Muscle of back (tissue), 3 donors: ENCODE measurements at regions not wholly inside any gene's neighbourhood (a gene's known extent, or its start where the extent isn't known, plus 50 kb on each side); places are given as distances from the start of the nearest gene placed in this dataset.
"Not testable (repeated sequence)": the region's sequence is repeated elsewhere in the genome, so short reads cannot be mapped to it uniquely, and the experiment has no call there.

Source experiments
- DNase-seq, 3 donors: peaks; one replicate each; pipeline versions ENCODE4 v3.0.0 to v3.0.0-alpha.2; 2013

DNA sequence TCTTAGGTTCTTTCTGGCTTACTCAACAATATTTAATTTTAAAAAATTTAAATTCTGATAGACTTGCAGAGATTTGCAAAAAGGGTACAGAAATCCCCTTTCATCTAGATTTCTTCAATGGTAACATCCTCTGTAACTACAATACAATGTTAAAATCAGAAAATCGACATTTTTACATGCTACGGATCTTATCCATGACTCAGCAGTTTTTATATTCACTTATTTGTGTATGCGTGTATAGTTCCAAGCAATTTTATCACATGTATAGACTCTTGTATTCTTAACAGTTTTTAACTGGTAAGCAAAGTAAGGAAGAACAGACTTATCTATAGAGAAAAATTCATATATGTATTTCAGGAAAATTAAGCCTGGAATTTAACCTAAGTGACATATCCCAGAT, 256.1 kb upstream of the MEX3C start:
- DNase-seq, result no peak

DNA sequence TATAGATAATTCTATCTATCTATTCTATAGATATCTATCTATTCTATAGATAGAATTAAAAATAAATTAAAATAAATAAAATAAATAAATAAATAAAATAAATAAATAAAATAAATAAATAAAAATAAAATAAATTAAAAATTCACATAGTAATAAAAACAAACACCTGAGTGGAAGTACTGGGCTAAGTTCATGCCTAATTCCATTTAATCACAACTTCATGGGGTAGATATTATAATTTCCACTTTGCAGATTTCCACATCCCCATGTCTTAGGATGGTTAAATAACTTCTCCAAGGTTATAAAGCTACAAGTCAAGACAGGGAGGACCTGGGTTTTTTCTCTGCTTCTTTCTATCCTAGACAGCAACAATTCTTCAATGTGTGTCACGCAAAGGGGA, 261.4 kb upstream of the MEX3C start:
- DNase-seq, result no peak

DNA sequence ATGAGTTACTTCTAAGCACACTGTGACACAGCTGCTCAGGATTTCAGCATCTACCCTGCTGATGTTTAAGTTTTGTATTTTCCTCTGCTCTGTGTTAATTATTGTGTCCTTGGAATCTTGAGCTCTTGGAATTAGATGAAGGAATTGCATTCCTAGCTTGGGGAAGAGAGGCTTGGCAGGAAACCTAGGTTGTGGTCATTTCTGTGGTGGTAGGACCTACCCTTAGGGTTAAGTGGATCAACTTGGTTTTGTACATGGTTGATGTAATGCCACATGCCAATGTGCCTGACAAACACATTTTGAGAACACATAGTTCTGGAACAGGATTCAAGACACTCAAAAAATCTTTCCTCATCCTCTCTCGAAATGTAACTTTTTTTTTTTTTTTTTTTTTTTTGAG, 264.5 kb upstream of the MEX3C start:
- no peak for DNase-seq

- DNase-seq, result no peak
These were observed 266.1 kb upstream of the MEX3C start for GRCh38 chr18:51463483-51464136.

- no peak for DNase-seq
These were observed 281.4 kb upstream of the MEX3C start for GRCh38 chr18:51478908-51479307.

DNA sequence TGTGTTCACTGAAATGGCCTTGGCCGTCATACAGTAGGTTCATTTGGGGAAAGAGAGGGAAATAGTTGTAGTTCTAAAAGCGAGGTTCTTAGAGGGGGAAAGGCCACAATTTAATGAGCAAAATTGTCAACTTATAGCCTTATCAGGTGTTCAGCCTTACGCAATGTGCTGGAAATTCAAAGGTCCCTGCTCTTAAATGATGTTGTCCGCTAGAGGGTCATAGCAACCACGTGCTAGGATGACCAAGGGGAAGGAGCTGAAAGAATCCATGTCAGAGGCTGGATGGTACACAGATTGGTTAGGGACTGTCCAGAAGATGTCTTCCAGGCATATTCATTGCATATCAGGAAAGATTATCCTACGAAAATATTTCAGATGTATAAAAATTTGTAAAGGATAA, 282.3 kb upstream of the MEX3C start:
- DNase-seq, result no peak

GRCh38 chr18:51480407-51481261, 283.2 kb upstream of the MEX3C start:
- no peak for DNase-seq

GRCh38 chr18:51486735-51487366, 289.4 kb upstream of the MEX3C start:
- DNase-seq, result no peak

GRCh38 chr18:51490417-51490816, 292.9 kb upstream of the MEX3C start:
- DNase-seq, result no peak

DNA sequence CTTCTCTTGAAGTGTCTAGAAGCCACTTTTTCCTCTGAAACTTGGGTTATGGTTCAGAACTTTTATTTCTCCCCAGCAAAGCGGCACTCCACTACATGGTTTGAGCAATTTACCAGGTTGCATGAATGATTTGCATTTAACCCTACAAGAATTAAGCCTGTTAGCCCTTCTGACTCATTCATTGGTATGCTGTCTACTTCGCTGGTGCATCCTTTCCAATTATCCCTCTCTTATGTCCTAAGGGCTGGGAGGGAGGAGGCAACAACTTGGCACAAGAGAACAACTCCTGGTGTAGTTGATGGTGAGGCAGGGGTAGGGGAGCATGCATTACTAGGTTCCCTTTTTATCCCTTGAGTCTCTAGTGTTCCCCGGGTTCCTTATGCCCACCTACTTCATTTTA, 293.4 kb upstream of the MEX3C start:
- DNase-seq, result no peak

- DNase-seq, result no peak
These were observed 294.3 kb upstream of the MEX3C start for GRCh38 chr18:51491678-51492372.

DNA sequence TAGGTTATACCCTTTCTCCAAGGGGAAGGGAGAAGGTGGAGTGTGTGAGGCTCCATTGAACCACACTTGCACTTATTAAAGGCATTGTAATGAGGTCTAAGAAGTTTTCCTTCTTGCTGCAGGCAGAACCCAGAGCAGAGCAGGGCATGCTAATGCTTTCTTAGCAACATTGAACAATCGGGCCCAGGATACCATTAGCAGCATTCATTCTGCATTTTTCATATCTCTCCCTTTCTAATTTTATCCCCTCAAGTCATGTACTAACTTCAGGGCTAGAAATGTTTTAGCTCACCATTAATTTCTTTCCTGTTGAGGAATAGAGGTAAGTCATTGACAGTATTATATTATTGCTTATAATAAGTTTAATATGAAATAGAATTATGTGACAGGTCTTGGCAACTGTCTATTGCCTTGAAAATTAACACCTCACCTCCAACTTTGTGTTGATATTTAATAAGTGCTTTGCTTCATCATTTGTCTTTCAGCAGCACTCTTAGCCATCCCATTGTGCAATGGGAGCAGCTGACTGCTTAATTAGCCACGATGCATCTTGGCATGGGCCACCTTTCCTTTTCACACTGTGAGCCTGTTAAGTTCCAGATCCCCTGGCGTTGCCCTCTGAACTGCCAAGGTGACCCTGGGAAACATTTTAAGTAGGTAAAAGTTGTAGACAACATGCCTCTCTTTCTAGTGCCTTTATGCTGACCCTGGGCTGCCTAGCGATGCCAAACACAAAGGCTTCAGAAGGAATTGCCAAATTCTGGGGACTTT, 300.8 kb upstream of the MEX3C start:
- DNase-seq, result no peak

GRCh38 chr18:51503351-51503750, 305.9 kb upstream of the MEX3C start:
- DNase-seq, result no peak

DNA sequence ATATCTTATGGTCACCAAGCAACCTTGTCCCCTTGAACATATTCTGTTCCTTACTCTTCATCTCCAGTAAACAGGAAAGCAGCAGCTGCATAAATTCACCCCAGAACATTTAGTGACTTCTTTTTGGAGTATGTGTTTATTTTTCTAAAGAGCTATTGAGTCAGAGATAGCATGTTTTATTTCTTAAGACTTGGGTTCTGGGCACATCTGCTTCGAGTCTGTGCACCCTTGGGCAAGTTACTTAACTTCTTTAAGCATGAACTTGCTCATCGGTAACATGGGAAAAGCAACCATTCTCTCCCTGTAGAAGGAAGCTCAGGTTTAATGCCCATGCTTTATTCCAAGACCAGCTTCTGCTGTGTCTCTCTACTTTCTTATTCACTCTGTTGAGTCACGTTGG, 309.3 kb upstream of the MEX3C start:
- no peak for DNase-seq

- DNase-seq, result not testable (repeated sequence)
These were observed 310.9 kb upstream of the MEX3C start for GRCh38 chr18:51508410-51508809.

DNA sequence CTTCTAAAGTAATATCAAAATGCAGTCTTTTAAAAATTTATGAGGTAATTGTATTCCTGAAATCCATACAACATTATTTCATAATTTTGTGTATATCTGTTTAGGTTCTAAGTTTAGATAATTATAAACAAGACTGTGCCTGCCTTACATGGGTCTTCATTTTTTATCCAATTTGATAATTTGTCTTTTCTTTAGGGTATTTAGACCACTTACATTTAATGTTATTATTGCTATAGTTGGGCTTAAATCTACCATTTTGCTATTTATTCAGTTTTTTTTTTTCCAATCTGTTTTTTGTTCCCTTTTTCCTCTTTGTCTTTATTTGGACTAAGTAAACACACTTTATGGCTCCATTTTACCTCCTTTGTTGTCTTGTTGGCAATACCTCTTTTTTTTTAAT, 312.5 kb upstream of the MEX3C start:
- no peak for DNase-seq

DNA sequence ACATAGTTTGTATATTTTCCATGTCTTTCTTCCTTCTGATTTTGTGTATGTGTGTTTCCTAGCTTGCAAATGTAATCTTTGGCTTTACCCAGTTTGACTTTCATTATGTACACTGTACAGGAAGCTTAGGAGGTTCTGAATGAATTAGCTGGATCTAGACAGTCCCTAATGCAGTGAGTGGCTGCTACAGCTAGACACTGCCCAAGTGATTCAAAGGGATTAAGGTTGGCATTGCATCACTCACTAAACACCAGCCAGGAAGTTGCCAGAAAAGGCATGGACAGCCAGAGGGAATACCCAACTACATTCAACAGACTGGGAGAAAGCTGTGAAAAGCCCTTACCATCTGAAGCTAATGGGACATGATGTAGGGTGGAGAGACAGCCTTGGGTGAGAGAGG, 316.0 kb upstream of the MEX3C start:
- DNase-seq, result no peak

GRCh38 chr18:51514128-51514527, 316.6 kb upstream of the MEX3C start:
- DNase-seq, result no peak

- DNase-seq, result no peak
These were observed 319.1 kb upstream of the MEX3C start for GRCh38 chr18:51516478-51517038.

GRCh38 chr18:51519571-51519970, 322.1 kb upstream of the MEX3C start:
- no peak for DNase-seq

GRCh38 chr18:51520676-51521180, 323.2 kb upstream of the MEX3C start:
- DNase-seq, result no peak
